ENCODE measurements at regions not wholly inside any gene's neighbourhood (a gene's known extent, or its start where the extent isn't known, plus 50 kb on each side); places are given as distances from the start of the nearest gene placed in this dataset.
"Not testable (repeated sequence)": the region's sequence is repeated elsewhere in the genome, so short reads cannot be mapped to it uniquely, and the experiment has no call there.

DNA sequence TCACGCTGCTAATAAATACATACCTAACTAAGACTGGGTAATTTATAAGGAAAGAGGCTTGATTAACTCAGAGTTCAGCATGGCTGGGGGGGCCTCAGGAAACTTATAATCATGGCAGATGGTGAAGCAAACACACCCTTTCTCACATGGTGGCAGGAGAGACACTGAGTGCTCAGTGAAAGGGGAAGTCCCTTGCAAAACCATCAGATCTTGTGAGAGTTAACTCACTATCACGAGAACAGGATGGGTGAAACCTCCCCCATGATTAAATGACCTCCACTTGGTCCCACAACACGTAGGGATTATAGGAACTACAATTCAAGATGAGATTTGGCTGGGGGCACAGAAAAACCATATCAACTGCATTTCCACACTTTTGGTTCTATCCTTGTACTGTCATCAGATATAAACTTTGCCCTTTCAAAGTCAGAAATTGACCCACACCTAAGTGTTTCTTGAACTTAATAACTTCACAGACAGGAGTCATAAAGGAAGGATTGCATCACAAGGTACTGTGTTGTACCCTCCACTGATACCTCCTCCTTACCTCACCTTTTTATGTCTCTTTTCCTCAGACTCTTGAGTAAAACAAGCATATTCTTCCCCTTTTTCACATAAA lies 319.1 kb upstream of the PIK3R1 start:
- Histone ChIP-seq H3K4me3 (ENCODE audit: insufficient read depth, low read length, poor library complexity, severe bottlenecking) (no peak overlapping the region), H3K79me2 (ENCODE audit: insufficient read depth, low read length) (no peaks in the 10 kb centered on the region), H3K9me2 (replicated peaks; ENCODE audit: insufficient read depth, low read length) (no peaks in the 10 kb centered on the region), H3K27ac (ENCODE audit: low read depth, low read length) (no peak overlapping the region), H2AFZ (ENCODE audit: low read depth, low read length, severe bottlenecking) (no peak overlapping the region), H3K9me3 (ENCODE audit: insufficient read depth, low read length) (no peaks in the 10 kb centered on the region), H3K27me3 (ENCODE audit: low read length) (no peaks in the 10 kb centered on the region), H3F3A (ENCODE audit: insufficient read depth) (no peaks in the 10 kb centered on the region), H3K4me2 (ENCODE audit: low read depth, low read length, poor library complexity, severe bottlenecking) (no peak overlapping the region), H4K20me1 (ENCODE audit: low read depth, low read length) (no peaks in the 10 kb centered on the region), H3K36me3 (ENCODE audit: low read length) (no peaks in the 10 kb centered on the region), H3K9ac (ENCODE audit: low read length) (no peak overlapping the region)
- no peak for TF ChIP-seq EZH2phosphoT487 (conservative IDR thresholded peaks at IDR 0.05; ENCODE audit: low read length)
- TF ChIP-seq, protein P1, sequence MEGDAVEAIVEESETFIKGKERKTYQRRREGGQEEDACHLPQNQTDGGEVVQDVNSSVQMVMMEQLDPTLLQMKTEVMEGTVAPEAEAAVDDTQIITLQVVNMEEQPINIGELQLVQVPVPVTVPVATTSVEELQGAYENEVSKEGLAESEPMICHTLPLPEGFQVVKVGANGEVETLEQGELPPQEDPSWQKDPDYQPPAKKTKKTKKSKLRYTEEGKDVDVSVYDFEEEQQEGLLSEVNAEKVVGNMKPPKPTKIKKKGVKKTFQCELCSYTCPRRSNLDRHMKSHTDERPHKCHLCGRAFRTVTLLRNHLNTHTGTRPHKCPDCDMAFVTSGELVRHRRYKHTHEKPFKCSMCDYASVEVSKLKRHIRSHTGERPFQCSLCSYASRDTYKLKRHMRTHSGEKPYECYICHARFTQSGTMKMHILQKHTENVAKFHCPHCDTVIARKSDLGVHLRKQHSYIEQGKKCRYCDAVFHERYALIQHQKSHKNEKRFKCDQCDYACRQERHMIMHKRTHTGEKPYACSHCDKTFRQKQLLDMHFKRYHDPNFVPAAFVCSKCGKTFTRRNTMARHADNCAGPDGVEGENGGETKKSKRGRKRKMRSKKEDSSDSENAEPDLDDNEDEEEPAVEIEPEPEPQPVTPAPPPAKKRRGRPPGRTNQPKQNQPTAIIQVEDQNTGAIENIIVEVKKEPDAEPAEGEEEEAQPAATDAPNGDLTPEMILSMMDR (IDR thresholded peaks at IDR 0.05; ENCODE audit: insufficient read depth, low read length, poor library complexity, severe bottlenecking) = no peak

DNA sequence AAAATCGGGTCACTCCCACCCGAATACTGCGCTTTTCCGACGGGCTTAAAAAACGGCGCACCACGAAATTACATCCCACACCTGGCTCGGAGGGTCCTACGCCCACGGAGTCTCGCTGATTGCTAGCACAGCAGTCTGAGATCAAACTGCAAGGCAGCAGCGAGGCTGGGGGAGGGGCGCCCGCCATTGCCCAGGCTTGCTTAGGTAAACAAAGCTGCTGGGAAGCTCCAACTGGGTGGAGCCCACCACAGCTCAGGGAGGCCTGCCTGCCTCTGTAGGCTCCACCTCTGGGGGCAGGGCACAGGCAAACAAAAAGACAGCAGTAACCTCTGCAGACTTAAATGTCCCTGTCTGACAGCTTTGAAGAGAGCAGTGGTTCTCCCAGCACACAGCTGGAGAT lies 325.7 kb upstream of the PIK3R1 start:
- not testable (repeated sequence) for H3K27ac ChIP-seq (ENCODE audit: low read depth, low read length); H3K79me2 ChIP-seq (ENCODE audit: insufficient read depth, low read length); H3K4me2 ChIP-seq (ENCODE audit: low read depth, low read length, poor library complexity, severe bottlenecking); H3K9ac ChIP-seq (ENCODE audit: low read length); H3K27me3 ChIP-seq (ENCODE audit: low read length); H2AFZ ChIP-seq (ENCODE audit: low read depth, low read length, severe bottlenecking); H3K9me2 ChIP-seq (replicated peaks; ENCODE audit: insufficient read depth, low read length); H3F3A ChIP-seq (ENCODE audit: insufficient read depth); H3K36me3 ChIP-seq (ENCODE audit: low read length); H4K20me1 ChIP-seq (ENCODE audit: low read depth, low read length); H3K4me3 ChIP-seq (ENCODE audit: insufficient read depth, low read length, poor library complexity, severe bottlenecking); H3K9me3 ChIP-seq (ENCODE audit: insufficient read depth, low read length)

DNA sequence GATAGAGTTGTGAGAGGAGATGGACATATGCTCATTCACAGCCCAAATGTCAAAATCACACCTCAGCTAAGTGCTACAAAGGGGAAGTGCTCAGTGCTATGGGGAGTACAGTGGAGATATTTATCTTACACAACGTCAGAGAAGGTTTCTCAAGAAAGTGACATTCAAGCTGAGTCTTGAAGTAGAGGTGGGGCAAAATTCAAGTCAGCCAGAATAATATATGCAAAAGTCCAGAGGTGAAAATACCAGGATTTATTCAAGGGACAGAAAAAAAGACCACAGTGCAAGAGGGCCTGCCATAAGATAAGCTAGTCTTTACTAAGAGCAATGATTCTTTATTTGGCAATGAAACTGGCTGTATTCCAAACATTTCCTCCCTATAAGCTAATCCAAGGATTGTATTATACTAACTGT lies 327.8 kb upstream of the PIK3R1 start:
- Histone ChIP-seq H3K27ac (ENCODE audit: low read depth, low read length) (no peak overlapping the region), H3K9me2 (replicated peaks; ENCODE audit: insufficient read depth, low read length) (no peaks in the 10 kb centered on the region), H3K27me3 (ENCODE audit: low read length) (no peaks in the 10 kb centered on the region; the same call in 1 of the 2 replicates), H3K4me3 (ENCODE audit: insufficient read depth, low read length, poor library complexity, severe bottlenecking) (no peak overlapping the region), H3F3A (ENCODE audit: insufficient read depth) (no peaks in the 10 kb centered on the region), H4K20me1 (ENCODE audit: low read depth, low read length) (no peaks in the 10 kb centered on the region), H3K4me2 (ENCODE audit: low read depth, low read length, poor library complexity, severe bottlenecking) (no peak overlapping the region), H2AFZ (ENCODE audit: low read depth, low read length, severe bottlenecking) (no peak overlapping the region), H3K9me3 (ENCODE audit: insufficient read depth, low read length) (no peaks in the 10 kb centered on the region), H3K79me2 (ENCODE audit: insufficient read depth, low read length) (no peaks in the 10 kb centered on the region), H3K9ac (ENCODE audit: low read length) (no peak overlapping the region), H3K36me3 (ENCODE audit: low read length) (no peaks in the 10 kb centered on the region)
- TF ChIP-seq, protein P1 (IDR thresholded peaks at IDR 0.05; ENCODE audit: insufficient read depth, low read length, poor library complexity, severe bottlenecking) = no peak
- TF ChIP-seq EZH2phosphoT487 (conservative IDR thresholded peaks at IDR 0.05; ENCODE audit: low read length) = no peak

DNA sequence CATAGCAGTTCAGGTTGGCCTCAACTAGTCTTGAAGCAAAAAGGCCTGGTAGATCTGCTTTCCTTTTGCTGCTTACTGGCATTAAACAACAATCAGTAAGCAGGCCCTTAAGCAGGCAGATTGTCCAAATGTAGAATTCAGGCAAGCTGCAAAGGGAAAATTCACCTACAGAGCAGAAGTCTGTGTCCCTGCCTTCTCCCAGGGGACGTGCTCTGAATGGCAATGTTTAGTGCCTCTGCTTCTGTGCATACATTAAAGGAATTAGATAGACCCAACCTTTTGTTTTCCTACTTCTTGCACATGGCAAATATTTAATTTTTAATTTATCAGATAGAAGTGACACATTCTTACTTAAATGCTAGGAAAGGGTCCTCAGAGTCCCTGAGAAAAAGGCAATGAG lies 328.8 kb upstream of the PIK3R1 start:
- Histone ChIP-seq H3K27ac (ENCODE audit: low read depth, low read length) (no peak overlapping the region), H2AFZ (ENCODE audit: low read depth, low read length, severe bottlenecking) (no peak overlapping the region), H3K4me2 (ENCODE audit: low read depth, low read length, poor library complexity, severe bottlenecking) (no peak overlapping the region), H3K9me3 (ENCODE audit: insufficient read depth, low read length) (no peaks in the 10 kb centered on the region), H3K27me3 (ENCODE audit: low read length) (no peaks in the 10 kb centered on the region; the same call in 1 of the 2 replicates), H3K36me3 (ENCODE audit: low read length) (no peaks in the 10 kb centered on the region), H3K9ac (ENCODE audit: low read length) (no peak overlapping the region), H3K4me3 (ENCODE audit: insufficient read depth, low read length, poor library complexity, severe bottlenecking) (no peak overlapping the region), H4K20me1 (ENCODE audit: low read depth, low read length) (no peaks in the 10 kb centered on the region), H3K9me2 (replicated peaks; ENCODE audit: insufficient read depth, low read length) (no peaks in the 10 kb centered on the region), H3F3A (ENCODE audit: insufficient read depth) (no peaks in the 10 kb centered on the region), H3K79me2 (ENCODE audit: insufficient read depth, low read length) (no peaks in the 10 kb centered on the region)
- TF ChIP-seq, protein P1 (IDR thresholded peaks at IDR 0.05; ENCODE audit: insufficient read depth, low read length, poor library complexity, severe bottlenecking) = no peak
- no peak for TF ChIP-seq EZH2phosphoT487 (conservative IDR thresholded peaks at IDR 0.05; ENCODE audit: low read length)
